VCaP (cell line): ENCODE measurements at regions not wholly inside any gene's neighbourhood (a gene's known extent, or its start where the extent isn't known, plus 50 kb on each side); places are given as distances from the start of the nearest gene placed in this dataset.

ENCODE experiments used
- H3K27ac ChIP-seq: fragments of 450-650 bp; 2 replicates; pipeline ENCODE4 v1.5.1; 2017
- CTCF ChIP-seq: fragments of 450-650 bp; conservative IDR thresholded peaks from 2 replicates; pipeline ENCODE4 v1.5.1; 2017; ENCODE audit warnings: mild to moderate bottlenecking, moderate library complexity

DNA sequence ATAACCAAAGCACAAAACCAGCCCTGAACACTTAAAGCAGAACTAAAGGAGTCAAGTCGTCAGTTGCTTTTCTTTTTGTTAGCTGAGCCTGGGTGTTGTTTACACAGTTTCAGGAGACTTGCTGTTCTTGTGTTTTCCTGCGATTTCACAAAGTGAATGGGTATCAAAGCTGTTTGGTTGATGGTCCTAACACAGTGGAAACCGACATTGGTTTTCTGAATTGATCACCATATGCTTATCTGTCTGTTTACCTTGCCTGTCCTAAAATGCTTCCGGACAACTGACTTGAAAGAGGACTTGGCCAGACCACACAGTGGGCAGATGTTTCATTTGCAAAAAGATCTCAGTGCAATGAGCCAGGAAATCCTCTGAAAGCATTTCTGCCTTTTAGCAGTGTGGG, 676.4 kb downstream of the PRELID2 start:
- no peak overlapping the region for H3K27ac ChIP-seq
- TF ChIP-seq CTCF, result no peak

DNA sequence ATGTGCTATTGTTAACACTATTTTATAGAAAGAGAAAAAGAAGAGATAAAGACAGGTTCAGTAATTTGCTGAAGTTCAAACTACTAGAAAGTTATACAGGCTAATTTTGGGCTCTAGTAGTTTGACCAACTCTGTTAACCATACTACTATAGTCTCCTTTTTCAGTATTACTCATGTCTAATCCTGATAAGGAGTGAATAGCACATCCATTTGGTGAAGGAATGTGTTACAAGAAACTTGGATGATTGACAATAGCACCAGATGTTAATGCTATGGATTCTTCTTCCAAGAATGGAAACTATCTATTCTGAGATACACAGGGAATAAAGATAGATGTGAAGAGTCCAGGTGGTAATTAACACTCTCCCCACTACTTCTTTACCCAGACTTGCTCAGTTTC, 677.3 kb downstream of the PRELID2 start:
- no peak for TF ChIP-seq CTCF
- H3K27ac ChIP-seq, result no peak overlapping the region

- no peak for TF ChIP-seq CTCF
- H3K27ac ChIP-seq, result no peak overlapping the region
Measured at GRCh38 chr5:145141534-145141933, 693.6 kb downstream of the PRELID2 start.

DNA sequence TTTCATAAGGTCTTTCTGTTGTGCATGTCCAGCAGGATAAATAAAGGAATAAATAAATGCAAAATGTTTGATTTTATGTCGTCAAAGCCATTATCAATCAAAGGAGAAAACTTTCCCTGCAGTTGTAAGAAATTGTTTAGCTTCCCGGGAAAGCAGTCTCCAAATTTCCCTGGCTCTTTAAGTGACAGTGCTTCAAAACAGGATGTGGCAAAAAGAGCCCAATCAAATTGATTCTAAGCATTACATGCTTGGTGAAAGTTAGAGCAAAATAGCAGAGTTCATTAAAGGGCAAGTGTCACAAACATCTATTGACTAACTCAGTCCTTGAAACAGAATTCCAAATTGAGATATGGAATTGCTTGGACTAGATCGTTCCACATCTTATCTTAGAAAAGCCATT, 704.1 kb downstream of the PRELID2 start:
- TF ChIP-seq CTCF, result no peak
- H3K27ac ChIP-seq, result no peak overlapping the region

- no peak for TF ChIP-seq CTCF
- H3K27ac ChIP-seq, result no peak overlapping the region
Measured at GRCh38 chr5:145129797-145130196, 705.3 kb downstream of the PRELID2 start.

- H3K27ac ChIP-seq, result no peak overlapping the region
- TF ChIP-seq CTCF, result no peak
Measured at GRCh38 chr5:145124806-145125205, 710.3 kb downstream of the PRELID2 start.

DNA sequence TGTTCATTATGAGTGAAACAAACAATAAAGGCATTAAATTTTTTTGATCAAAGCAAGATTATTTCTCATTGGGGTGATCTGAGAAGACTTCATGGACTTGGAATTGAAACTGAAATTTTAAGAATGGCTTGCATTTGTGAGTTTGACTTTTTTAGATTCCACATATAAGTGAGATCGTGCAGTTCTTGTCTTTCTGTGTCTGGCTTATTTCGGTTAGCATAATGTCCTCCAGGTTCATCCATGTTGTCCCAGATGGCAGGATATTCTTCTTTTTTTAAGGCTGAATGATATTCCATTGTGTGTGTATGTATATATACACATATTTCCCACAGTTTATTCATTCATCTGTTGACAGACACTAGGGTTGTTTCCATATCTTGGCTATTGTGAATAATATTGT, 716.5 kb downstream of the PRELID2 start:
- no peak for TF ChIP-seq CTCF
- no peak overlapping the region for H3K27ac ChIP-seq

GRCh38 chr5:145118127-145118526, 717.0 kb downstream of the PRELID2 start:
- no peak overlapping the region for H3K27ac ChIP-seq
- TF ChIP-seq CTCF, result no peak
